A549 (cell line): ENCODE measurements at regions not wholly inside any gene's neighbourhood (a gene's known extent, or its start where the extent isn't known, plus 50 kb on each side); places are given as distances from the start of the nearest gene placed in this dataset.

Experiments
- CEBPB ChIP-seq, 2 experiments: fragments of >200 bp in 1 of 2; sonication (Bioruptor Twin) in 1 of 2; formaldehyde crosslinking in 1 of 2; IDR thresholded peaks; 2 replicates each; pipeline ENCODE4 v1.6.1; 2012 to 2016
- CHD2 ChIP-seq: fragments of 150-350 bp; IDR thresholded peaks from 2 replicates; pipeline ENCODE4 v1.6.1; 2014; ENCODE audit warnings: low read length; ENCODE audit not compliant: partially characterized antibody
- GATA3 ChIP-seq: IDR thresholded peaks from 2 replicates; pipeline ENCODE4 v1.6.1; 2012; ENCODE audit warnings: borderline replicate concordance
- HOXB5 ChIP-seq: fragments of 250-450 bp; sonication (Bioruptor Pico); IDR thresholded peaks from 2 replicates; pipeline ENCODE4 v1.5.0; 2020; ENCODE audit warnings: mild to moderate bottlenecking, moderate library complexity
- JUN ChIP-seq, 2 experiments: fragments of >200 bp; sonication (Bioruptor Twin); formaldehyde crosslinking; IDR thresholded peaks; 2 replicates in 1 of 2; 3 replicates in 1 of 2; pipeline ENCODE4 v1.6.1; 2016 to 2017
- POLR2A ChIP-seq: IDR thresholded peaks from 2 replicates; pipeline ENCODE4 v1.6.1; 2012; ENCODE audit warnings: mild to moderate bottlenecking, low read length
- RAD21 ChIP-seq, 2 experiments: fragments of >200 bp in 1 of 2; sonication (Bioruptor Twin) in 1 of 2; formaldehyde crosslinking in 1 of 2; IDR thresholded peaks in 1 of 2; conservative IDR thresholded peaks in 1 of 2; 2 replicates in 1 of 2; 3 replicates in 1 of 2; pipeline ENCODE4 v1.6.1; 2012 to 2018; ENCODE audit warnings: inconsistent platforms in 1 of 2
- RFX5 ChIP-seq: fragments of 450-650 bp; IDR thresholded peaks from 2 replicates; pipeline ENCODE4 v1.7.1; 2014; ENCODE audit warnings: antibody characterized with exemption, mild to moderate bottlenecking, moderate library complexity
- ZC3H11A ChIP-seq: fragments of 450-650 bp; IDR thresholded peaks from 2 replicates; pipeline ENCODE4 v1.6.1; 2014; ENCODE audit warnings: antibody characterized with exemption, mild to moderate bottlenecking
- ZSCAN20 ChIP-seq: fragments of 250-450 bp; sonication (Bioruptor Pico); IDR thresholded peaks from 2 replicates; pipeline ENCODE4 v1.8.0; 2022; ENCODE audit warnings: mild to moderate bottlenecking, moderate library complexity
- TF ChIP-seq, protein P1 (sequence below): fragments of 150-350 bp; IDR thresholded peaks from 2 replicates; pipeline ENCODE4 v1.6.1; 2014; ENCODE audit warnings: low read depth, mild to moderate bottlenecking, low read length
- TF ChIP-seq, protein P2 (sequence below): fragments of >200 bp; sonication (Bioruptor Twin); formaldehyde crosslinking; IDR thresholded peaks from 3 replicates; pipeline ENCODE4 v1.5.1; 2016
- TF ChIP-seq, protein P3 (sequence below): fragments of 200-600 bp; sonication (generic); IDR thresholded peaks from 2 replicates; pipeline ENCODE4 v1.6.1; 2016; ENCODE audit warnings: antibody characterized with exemption, mild to moderate bottlenecking, moderate library complexity
- TF ChIP-seq, protein P4 (sequence below): IDR thresholded peaks from 2 replicates; pipeline ENCODE4 v1.6.1; 2012; ENCODE audit warnings: low read depth, borderline replicate concordance

DNA sequence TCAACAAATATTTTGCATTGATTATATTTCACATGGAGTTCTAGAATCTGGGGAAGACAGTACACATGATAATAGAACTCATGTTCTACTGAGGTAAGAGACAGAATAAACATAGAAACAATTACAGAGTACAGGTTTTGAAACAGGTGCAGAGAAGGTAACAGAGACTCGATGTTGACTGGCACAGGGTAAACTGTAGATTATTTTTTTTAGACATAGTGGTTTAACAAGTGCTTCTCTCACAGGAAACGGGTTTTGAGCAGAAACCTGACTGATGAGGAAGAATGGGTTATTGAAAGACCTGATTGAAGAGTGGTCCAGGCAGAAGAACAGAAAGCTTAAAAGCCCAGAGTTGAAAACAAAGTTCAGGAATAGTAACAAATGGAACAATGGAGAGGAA is 1002.5 kb upstream of the FAM98A start:
- TF ChIP-seq, protein P1, sequence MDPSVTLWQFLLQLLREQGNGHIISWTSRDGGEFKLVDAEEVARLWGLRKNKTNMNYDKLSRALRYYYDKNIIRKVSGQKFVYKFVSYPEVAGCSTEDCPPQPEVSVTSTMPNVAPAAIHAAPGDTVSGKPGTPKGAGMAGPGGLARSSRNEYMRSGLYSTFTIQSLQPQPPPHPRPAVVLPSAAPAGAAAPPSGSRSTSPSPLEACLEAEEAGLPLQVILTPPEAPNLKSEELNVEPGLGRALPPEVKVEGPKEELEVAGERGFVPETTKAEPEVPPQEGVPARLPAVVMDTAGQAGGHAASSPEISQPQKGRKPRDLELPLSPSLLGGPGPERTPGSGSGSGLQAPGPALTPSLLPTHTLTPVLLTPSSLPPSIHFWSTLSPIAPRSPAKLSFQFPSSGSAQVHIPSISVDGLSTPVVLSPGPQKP = no peak
- TF ChIP-seq, protein P2, sequence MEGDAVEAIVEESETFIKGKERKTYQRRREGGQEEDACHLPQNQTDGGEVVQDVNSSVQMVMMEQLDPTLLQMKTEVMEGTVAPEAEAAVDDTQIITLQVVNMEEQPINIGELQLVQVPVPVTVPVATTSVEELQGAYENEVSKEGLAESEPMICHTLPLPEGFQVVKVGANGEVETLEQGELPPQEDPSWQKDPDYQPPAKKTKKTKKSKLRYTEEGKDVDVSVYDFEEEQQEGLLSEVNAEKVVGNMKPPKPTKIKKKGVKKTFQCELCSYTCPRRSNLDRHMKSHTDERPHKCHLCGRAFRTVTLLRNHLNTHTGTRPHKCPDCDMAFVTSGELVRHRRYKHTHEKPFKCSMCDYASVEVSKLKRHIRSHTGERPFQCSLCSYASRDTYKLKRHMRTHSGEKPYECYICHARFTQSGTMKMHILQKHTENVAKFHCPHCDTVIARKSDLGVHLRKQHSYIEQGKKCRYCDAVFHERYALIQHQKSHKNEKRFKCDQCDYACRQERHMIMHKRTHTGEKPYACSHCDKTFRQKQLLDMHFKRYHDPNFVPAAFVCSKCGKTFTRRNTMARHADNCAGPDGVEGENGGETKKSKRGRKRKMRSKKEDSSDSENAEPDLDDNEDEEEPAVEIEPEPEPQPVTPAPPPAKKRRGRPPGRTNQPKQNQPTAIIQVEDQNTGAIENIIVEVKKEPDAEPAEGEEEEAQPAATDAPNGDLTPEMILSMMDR = no peak
- TF ChIP-seq ZSCAN20 (CRISPR knock-in tag) (no peak), POLR2A (no peak), RAD21 (conservative IDR thresholded peaks at IDR 0.05 in 1 of 2, IDR thresholded peaks at IDR 0.05 in 1 of 2) (no peak), HOXB5 (CRISPR knock-in tag) (no peak), JUN (IDR thresholded peaks at IDR 0.05) (no peak), ZC3H11A (no peak), RFX5 (no peak), GATA3 (no peak), CHD2 (no peak), CEBPB (IDR thresholded peaks at IDR 0.05) (no peak)
- TF ChIP-seq, protein P3, sequence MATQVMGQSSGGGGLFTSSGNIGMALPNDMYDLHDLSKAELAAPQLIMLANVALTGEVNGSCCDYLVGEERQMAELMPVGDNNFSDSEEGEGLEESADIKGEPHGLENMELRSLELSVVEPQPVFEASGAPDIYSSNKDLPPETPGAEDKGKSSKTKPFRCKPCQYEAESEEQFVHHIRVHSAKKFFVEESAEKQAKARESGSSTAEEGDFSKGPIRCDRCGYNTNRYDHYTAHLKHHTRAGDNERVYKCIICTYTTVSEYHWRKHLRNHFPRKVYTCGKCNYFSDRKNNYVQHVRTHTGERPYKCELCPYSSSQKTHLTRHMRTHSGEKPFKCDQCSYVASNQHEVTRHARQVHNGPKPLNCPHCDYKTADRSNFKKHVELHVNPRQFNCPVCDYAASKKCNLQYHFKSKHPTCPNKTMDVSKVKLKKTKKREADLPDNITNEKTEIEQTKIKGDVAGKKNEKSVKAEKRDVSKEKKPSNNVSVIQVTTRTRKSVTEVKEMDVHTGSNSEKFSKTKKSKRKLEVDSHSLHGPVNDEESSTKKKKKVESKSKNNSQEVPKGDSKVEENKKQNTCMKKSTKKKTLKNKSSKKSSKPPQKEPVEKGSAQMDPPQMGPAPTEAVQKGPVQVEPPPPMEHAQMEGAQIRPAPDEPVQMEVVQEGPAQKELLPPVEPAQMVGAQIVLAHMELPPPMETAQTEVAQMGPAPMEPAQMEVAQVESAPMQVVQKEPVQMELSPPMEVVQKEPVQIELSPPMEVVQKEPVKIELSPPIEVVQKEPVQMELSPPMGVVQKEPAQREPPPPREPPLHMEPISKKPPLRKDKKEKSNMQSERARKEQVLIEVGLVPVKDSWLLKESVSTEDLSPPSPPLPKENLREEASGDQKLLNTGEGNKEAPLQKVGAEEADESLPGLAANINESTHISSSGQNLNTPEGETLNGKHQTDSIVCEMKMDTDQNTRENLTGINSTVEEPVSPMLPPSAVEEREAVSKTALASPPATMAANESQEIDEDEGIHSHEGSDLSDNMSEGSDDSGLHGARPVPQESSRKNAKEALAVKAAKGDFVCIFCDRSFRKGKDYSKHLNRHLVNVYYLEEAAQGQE = no peak
- TF ChIP-seq, protein P4, sequence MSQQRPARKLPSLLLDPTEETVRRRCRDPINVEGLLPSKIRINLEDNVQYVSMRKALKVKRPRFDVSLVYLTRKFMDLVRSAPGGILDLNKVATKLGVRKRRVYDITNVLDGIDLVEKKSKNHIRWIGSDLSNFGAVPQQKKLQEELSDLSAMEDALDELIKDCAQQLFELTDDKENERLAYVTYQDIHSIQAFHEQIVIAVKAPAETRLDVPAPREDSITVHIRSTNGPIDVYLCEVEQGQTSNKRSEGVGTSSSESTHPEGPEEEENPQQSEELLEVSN = no peak
